Uterus (tissue), 2 donors: ENCODE measurements at regions not wholly inside any gene's neighbourhood (a gene's known extent, or its start where the extent isn't known, plus 50 kb on each side); places are given as distances from the start of the nearest gene placed in this dataset.

Experiments
- CTCF ChIP-seq, 4 experiments: fragments of 200-600 bp in 2 of 4; fragments of 450-650 bp in 2 of 4; sonication (generic) in 2 of 4; IDR thresholded peaks; one replicate each; pipeline ENCODE4 v1.5.1; 2016 to 2019; ENCODE audit warnings: antibody characterized with exemption in 4 of 4, mild to moderate bottlenecking in 2 of 4, moderate library complexity in 1 of 4
- POLR2A ChIP-seq, 2 donors: fragments of 450-650 bp; IDR thresholded peaks; one replicate each; pipeline ENCODE4 v1.6.1; 2016; ENCODE audit warnings: antibody characterized with exemption in 2 of 2, mild to moderate bottlenecking in 1 of 2, moderate library complexity in 1 of 2

- TF ChIP-seq CTCF (IDR thresholded peaks at IDR 0.05) = no peak
- no peak for TF ChIP-seq POLR2A (IDR thresholded peaks at IDR 0.05)
Observed at GRCh38 chr10:57472823-57473619, 794.7 kb downstream of the IPMK start.
